Fibroblast of lung (primary cell): ENCODE measurements at regions not wholly inside any gene's neighbourhood (a gene's known extent, or its start where the extent isn't known, plus 50 kb on each side); places are given as distances from the start of the nearest gene placed in this dataset.

Experiments used
- DNase-seq, 2 donors: peaks; one replicate each; pipeline versions ENCODE4 v3.0.0 to v3.0.0-alpha.2; 2010; ENCODE audit warnings: low read depth in 2 of 2
- H2AFZ ChIP-seq: 2 replicates; pipeline ENCODE4 v1.5.1; 2012; ENCODE audit warnings: low read length, control low read depth, inconsistent platforms
- H3K27ac ChIP-seq: 2 replicates; pipeline ENCODE4 v1.5.1; 2011; ENCODE audit warnings: low read length, control low read depth; ENCODE audit not compliant: insufficient read depth
- H3K27me3 ChIP-seq: 2 replicates; pipeline ENCODE4 v1.5.1; 2011; ENCODE audit warnings: mild to moderate bottlenecking, low read length; ENCODE audit not compliant: control insufficient read depth, insufficient read depth
- H3K36me3 ChIP-seq: 2 replicates; pipeline ENCODE4 v1.5.1; 2011; ENCODE audit warnings: low read length; ENCODE audit not compliant: control insufficient read depth, insufficient read depth
- H3K4me1 ChIP-seq: 2 replicates; pipeline ENCODE4 v1.5.1; 2011; ENCODE audit warnings: low read length; ENCODE audit not compliant: control insufficient read depth, insufficient read depth; ENCODE audit errors: extremely low read depth
- H3K4me2 ChIP-seq: 2 replicates; pipeline ENCODE4 v1.5.1; 2011; ENCODE audit warnings: low read length, control low read depth; ENCODE audit not compliant: insufficient read depth; ENCODE audit errors: extremely low read depth
- H3K4me3 ChIP-seq, 4 experiments: fragments of 200-600 bp in 1 of 4; sonication (generic) in 1 of 4; replicated peaks in 1 of 4; 2 replicates each; pipeline ENCODE4 v1.5.1; 2011 to 2016; ENCODE audit warnings: low read length in 4 of 4, low read depth in 3 of 4, mild to moderate bottlenecking in 3 of 4, control low read depth in 2 of 4, inconsistent platforms in 1 of 4, mixed read lengths in 1 of 4; ENCODE audit not compliant: insufficient read depth in 1 of 4; ENCODE audit errors: control extremely low read depth in 1 of 4
- H3K79me2 ChIP-seq: 2 replicates; pipeline ENCODE4 v1.5.1; 2012; ENCODE audit warnings: mild to moderate bottlenecking, low read length, inconsistent platforms; ENCODE audit not compliant: control insufficient read depth, insufficient read depth
- H3K9ac ChIP-seq: 2 replicates; pipeline ENCODE4 v1.5.1; 2011; ENCODE audit warnings: mild to moderate bottlenecking, low read length, control low read depth; ENCODE audit not compliant: insufficient read depth
- H3K9me3 ChIP-seq: 2 replicates; pipeline ENCODE4 v1.5.1; 2012; ENCODE audit warnings: low read depth, low read length; ENCODE audit not compliant: control insufficient read depth, insufficient read depth
- H4K20me1 ChIP-seq: 2 replicates; pipeline ENCODE4 v1.5.1; 2011; ENCODE audit warnings: low read length; ENCODE audit not compliant: control insufficient read depth, insufficient read depth; ENCODE audit errors: extremely low read depth
- CTCF ChIP-seq, 2 donors: IDR thresholded peaks in 1 of 2; conservative IDR thresholded peaks in 1 of 2; 1 replicate in 1 of 2; 2 replicates in 1 of 2; pipeline ENCODE4 v1.5.1; 2011 to 2012; ENCODE audit warnings: low read length in 2 of 2, control low read depth in 1 of 2, inconsistent platforms in 1 of 2, low read depth in 1 of 2, mild to moderate bottlenecking in 1 of 2
- EZH2 ChIP-seq: IDR thresholded peaks from 2 replicates; pipeline ENCODE4 v1.5.1; 2012; ENCODE audit warnings: low read length, control low read depth, mild to moderate bottlenecking; ENCODE audit errors: missing control alignments

GRCh38 chr3:80470433-80470832 lies 702.6 kb upstream of the ROBO1 start:
- Histone ChIP-seq H3K9ac (no peak overlapping the region), H3K4me1 (no peaks in the 10 kb centered on the region), H3K9me3 (no peaks in the 10 kb centered on the region), H4K20me1 (no peaks in the 10 kb centered on the region), H3K79me2 (no peaks in the 10 kb centered on the region), H3K4me2 (no peak overlapping the region), H3K4me3 (no peak overlapping the region), H3K27ac (no peak overlapping the region), H2AFZ (no peak overlapping the region), H3K27me3 (no peaks in the 10 kb centered on the region), H3K36me3 (no peaks in the 10 kb centered on the region)
- no peak for DNase-seq
- no peak for TF ChIP-seq EZH2
- no peak for TF ChIP-seq CTCF (conservative IDR thresholded peaks at IDR 0.05 in 1 of 2, IDR thresholded peaks at IDR 0.05 in 1 of 2; ENCODE audit: low read depth in 1 of 2, low read length in 2 of 2)

- no peak overlapping the region for H2AFZ ChIP-seq
- TF ChIP-seq EZH2 (no peak), CTCF (conservative IDR thresholded peaks at IDR 0.05 in 1 of 2, IDR thresholded peaks at IDR 0.05 in 1 of 2; ENCODE audit: low read depth in 1 of 2, low read length in 2 of 2) (no peak)
- no peaks in the 10 kb centered on the region for H3K27me3 ChIP-seq
- no peaks in the 10 kb centered on the region for H3K36me3 ChIP-seq
- no peak for DNase-seq
- H3K9me3 ChIP-seq: no peaks in the 10 kb centered on the region
- no peak overlapping the region for H3K27ac ChIP-seq
- no peak overlapping the region for H3K4me2 ChIP-seq
- no peak overlapping the region for H3K9ac ChIP-seq
- H3K4me1 ChIP-seq: no peaks in the 10 kb centered on the region
- H3K79me2 ChIP-seq: no peaks in the 10 kb centered on the region
- no peak overlapping the region for H3K4me3 ChIP-seq
- H4K20me1 ChIP-seq: no peaks in the 10 kb centered on the region
These were observed 697.9 kb upstream of the ROBO1 start for GRCh38 chr3:80465746-80466145.

- H3K79me2 ChIP-seq: no peaks in the 10 kb centered on the region
- H2AFZ ChIP-seq: no peak overlapping the region
- no peak for TF ChIP-seq EZH2
- no peak for TF ChIP-seq CTCF (conservative IDR thresholded peaks at IDR 0.05 in 1 of 2, IDR thresholded peaks at IDR 0.05 in 1 of 2; ENCODE audit: low read depth in 1 of 2, low read length in 2 of 2)
- H3K4me3 ChIP-seq: no peak overlapping the region
- no peaks in the 10 kb centered on the region for H3K27me3 ChIP-seq
- H3K4me2 ChIP-seq: no peak overlapping the region
- H3K9me3 ChIP-seq: no peaks in the 10 kb centered on the region
- H3K36me3 ChIP-seq: no peaks in the 10 kb centered on the region
- H3K9ac ChIP-seq: no peak overlapping the region
- no peak for DNase-seq
- no peak overlapping the region for H3K27ac ChIP-seq
- no peaks in the 10 kb centered on the region for H4K20me1 ChIP-seq
- no peaks in the 10 kb centered on the region for H3K4me1 ChIP-seq
These were observed 683.6 kb upstream of the ROBO1 start for GRCh38 chr3:80451393-80451792.
